ENCODE measurements at regions not wholly inside any gene's neighbourhood (a gene's known extent, or its start where the extent isn't known, plus 50 kb on each side); places are given as distances from the start of the nearest gene placed in this dataset.
"Not testable (repeated sequence)": the region's sequence is repeated elsewhere in the genome, so short reads cannot be mapped to it uniquely, and the experiment has no call there.

DNA sequence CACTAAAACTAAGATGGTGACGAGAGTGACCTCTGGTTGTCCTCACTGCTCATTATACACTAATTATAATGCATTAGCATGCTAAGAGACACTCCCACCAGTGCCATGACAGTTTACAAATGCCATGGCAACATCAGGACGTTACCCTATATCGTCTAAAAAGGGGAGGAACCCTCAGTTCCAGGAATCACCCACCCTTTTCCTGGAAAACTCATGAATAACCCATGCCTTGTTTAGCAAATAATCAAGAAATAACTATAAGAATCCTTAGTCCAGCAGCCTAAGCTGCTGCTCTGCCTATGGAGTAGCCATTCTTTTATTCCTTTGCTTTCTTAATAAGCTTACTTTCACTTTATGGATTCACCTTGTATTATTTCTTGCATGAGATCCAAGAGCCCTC is 432.1 kb downstream of the ZNF536 start:
- not testable (repeated sequence) for DNase-seq

DNA sequence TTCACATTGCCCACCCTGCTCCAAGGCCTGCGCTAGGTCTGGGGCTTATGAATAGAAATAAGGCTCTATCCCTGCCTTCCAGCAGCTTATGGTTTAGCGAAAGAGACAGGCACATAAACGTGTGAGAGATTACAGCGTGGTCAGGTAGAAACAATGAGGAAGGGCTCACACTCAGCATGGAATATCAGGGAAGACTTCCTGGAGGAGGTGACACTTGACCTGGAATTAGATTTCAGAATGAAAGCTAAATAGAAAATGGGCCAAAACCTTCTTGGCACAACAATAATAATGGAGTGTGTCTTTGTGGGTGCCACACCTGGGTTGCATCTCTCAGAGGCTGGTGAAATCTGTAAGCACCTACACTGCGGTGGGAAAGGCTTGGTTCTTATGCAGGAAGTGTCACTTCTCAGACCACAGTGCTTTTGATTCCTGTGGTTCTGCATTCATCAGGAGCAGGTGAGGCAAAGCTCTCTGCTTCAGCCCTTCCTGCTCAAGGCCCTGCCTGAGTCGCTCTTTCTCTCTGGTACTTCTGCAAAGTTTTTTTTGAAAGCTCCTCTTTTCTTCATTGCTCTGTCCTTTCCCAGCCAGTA is 430.3 kb downstream of the ZNF536 start:
- no peak for DNase-seq

DNA sequence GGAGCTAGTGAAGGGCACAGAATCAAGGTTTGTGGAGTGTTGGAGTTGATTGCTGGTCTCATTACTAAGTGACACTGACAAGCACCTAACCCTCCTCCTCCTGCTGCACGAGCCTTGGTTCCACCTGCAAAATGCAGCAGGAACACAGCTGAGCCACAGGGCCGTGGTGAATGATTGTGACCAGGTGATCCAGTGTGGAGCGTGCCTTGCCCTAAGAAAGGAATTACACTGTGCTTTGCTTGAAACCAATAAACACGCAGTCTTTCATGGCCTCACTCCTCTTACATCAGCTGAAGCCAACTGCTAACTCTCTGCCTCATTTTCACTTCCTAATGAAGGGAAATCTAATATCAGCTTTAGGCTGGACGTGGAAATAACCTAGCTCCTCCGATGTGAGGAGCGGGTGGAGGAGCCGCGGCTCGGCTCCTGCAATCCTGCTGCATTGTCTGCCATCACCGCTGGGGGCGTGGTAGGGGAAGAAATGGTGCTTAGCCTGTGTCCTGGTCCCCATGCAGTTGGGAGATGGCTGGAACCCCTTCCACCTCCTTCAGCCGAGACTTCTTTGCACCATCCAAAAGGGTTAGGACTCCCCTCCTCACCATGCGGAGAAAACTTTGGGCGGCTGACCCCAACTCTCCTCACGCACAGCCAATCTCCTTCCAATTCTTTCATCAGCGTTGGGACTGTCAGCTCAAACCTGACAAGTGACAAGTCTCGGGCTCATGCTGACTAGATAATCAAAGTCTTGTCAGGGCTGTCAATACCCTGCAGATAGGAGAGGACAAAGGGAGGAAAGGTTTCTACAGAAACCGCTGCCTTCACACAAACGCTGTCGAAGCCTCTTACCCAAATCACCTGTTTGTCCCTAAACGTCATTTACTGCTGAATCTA is 427.9 kb downstream of the ZNF536 start:
- no peak for DNase-seq

DNA sequence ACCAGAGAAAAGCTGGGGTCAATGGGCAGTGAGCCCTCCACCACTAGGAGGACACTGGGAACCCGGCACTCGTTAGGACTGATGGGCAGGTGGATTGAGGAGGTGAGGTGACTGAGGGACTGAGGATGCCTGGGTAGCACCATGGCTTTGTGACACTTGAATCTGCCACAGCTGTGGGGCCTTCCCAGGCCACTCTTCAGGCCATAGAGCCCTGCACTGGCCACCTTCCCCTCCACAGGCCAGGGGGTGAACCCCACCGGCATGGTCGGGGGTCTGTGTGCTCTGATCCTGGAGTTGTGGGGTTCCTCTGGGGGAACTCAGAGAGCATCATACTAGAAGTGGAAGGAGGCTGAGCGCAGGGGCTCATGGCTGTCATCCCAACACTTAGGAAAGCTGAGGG is 423.5 kb downstream of the ZNF536 start:
- DNase-seq = no peak

DNA sequence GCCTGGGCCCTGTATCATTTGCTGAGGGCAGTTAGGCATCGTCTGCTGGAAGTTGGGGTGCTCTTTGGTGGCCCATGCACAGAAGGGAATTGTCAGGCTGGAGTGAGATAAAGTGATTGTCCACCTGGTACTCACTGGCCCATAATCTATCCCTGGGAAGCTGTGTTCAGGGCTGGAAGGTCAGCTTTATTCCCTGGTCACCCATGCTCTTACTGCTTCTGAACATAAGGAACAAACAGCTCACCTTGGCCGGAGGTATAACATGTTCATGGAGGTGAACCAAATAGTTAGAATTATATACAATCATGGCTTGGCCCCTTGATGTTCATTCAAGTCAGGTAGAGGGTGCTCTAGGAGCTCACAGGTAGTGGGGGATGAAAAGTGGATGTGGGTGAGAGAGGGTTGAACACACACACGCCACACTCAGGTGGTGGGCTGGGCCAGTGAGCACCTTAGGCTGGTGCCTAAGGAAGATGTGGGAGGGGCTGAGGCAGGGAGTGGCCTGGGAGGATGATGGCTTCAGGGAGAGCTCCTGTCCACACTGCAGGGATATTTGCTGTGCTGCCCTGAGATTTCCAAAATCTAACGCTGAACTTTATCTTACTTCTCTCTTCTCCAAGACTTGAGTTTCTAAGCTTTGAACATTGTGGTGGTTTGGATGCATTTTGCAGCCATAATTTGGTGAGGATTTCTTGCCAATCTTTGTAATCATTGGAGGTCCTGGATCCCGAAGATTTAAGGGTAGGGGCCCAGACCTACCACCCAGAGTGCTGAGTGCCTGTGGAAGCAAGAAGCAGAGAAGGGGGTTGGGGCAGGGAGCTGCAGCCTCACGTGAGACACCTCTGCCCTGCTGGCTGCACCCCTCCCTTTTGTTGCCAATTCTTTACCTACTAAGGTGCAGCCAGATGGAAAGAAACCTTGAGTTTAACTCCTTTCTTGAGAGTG is 420.6 kb downstream of the ZNF536 start:
- no peak for DNase-seq

DNA sequence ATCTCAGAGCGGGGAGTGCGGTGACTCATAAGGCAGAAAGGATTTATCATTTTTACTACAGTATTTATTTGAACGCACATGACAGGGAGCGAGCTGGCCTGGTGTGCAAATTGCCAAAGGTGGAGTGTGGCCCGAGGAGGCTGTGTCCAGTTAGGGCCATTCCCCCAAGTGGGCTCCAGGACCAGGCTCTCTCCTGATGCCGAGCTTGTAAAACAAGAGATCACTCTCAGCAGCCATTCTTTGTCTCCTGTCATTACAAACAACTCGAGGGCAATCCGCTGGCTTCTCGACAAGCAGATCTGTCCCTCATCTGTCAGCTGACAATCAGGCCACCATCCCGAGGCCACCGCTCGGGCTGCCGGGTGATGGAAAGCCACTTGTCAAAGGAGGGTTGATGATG is 418.9 kb downstream of the ZNF536 start:
- no peak for DNase-seq

DNA sequence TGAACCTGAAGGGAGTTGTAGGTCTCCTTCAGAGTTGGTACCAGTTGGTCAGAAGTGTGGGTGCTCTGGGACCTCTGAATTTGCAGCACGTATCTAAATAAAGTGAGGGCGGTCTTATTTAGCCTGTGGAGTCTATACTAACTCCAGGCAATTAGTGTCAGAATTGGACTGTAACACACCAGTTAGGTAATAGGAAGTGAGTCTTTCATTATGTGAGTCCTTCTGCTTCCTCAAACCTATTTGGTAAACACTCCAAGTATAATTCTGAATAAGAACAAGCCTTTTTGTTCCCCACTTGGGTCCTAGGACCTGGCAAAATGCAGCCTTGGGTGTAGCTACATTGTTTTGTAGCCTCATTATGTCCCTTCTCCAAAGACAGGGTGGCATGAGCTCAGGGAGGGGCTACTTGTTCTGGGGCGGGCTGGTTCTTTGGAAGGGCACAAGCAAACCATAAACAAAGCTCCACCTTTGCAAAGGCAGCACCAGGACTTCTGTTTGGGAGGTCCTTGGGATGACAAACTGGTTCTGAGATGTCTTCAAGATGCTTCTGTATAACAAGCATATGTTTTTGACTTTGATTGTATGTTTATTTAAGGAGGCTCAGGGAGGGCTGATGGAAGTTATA is 418.0 kb downstream of the ZNF536 start:
- DNase-seq = no peak

DNA sequence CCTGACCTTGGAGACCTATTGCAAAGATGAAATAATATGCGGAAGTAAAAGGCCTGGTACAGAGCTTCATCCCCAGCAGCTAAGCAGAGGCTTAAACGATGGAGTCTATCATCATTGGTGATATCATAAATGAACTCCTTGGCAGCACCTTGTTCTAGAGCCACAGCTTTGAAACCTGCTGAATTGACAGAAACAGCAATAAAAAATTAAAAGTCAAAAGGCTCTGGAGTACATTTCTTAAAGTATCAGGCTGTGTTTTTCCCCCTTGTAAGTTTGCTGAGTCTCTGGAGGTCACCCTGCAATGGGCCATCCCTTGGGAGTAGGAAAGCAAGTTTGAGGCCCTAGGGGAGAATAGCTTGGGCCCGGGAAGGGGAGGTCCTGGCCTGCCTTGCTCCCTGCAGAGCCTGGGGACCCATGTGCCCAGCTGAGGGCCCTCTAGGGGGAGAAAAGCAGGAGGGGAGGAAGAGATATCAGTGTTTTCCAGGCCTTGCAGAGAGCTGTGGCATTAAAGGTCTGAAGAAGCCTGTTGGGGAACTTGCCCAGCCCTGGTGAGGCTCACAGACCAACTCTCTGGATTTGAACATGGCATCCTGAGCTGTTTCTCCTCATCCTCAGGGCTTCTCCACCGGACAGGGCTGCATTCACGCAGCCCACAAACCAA is 416.1 kb downstream of the ZNF536 start:
- DNase-seq = no peak

DNA sequence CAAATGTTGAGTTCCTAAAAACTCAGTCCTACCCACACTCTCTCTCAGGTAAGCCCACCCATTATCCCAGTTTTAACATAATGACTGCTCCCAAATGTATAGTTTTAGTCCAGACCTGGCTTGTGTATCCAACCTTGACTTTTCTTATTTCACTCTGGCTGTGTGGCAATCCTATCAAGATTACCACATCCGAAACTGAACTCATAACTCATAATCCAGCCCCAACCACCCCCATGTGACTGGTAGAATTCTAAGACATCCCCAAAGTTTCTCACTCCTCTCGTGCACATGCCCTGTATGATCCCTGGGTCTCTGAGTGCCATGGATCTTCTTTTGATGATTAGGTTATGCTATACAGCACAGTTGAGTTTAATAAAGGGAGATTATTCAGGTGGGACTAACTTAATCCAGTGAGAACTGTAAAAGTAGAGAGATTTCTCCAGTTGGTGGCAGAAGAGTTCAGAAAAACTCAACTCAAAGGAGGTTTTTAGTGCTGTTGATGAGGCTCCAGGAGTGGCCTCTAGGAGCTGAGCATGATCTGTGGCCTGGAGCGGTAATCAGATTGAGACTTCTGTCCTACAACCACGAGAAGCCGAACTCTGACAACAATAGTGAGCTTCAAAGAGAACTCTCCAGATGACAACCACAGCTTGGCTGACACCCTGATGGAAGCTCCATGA is 413.4 kb downstream of the ZNF536 start:
- no peak for DNase-seq

DNA sequence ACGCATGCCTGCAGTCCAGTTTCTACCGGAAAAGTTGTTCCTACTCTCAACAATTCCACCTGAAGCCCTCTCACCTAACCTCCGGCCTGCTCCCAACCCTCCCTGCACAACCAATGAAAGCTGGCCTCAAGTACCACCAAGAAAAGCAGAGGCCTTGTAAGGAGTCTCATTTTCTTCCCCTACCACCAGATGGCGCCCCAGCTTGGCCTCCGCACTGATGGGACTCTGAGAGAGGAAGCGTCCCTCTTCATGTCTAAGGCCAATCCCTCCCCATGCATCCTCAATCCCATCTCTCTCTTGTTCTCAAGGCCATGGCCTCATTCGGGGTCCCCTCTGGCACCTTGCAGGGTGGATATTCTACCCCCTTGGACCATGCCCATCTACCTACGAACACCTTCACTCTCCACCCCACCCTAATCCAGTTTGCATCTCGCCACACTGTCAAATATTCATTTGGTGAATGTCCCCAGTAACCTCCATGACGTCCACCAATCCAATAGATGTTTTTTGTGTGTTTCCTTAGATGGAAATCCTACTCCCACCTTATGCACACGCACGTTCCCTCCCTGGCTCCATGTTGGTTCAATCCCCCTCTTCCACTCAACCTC is 412.8 kb downstream of the ZNF536 start:
- peak; percentile 9 for DNase-seq

DNA sequence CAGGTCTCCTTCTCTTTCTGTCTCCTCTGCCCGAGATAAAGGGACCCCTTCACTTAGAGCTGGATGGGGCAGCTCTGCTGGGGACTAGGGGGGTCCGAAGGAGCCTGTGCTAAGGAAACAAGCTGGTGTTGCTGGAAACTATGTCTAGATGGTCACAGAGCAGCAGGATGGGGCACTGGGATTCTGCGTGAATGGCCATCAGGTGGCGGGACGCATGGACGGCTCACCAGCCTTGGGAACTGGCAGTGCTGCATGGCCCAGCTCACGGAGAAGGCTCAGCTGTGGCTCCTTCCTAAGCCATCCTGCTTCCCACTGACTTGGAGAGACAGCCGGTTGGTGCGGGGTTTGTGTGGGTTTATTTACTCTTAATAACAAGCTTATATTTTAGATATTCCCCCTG is 411.8 kb downstream of the ZNF536 start:
- DNase-seq = no peak

DNA sequence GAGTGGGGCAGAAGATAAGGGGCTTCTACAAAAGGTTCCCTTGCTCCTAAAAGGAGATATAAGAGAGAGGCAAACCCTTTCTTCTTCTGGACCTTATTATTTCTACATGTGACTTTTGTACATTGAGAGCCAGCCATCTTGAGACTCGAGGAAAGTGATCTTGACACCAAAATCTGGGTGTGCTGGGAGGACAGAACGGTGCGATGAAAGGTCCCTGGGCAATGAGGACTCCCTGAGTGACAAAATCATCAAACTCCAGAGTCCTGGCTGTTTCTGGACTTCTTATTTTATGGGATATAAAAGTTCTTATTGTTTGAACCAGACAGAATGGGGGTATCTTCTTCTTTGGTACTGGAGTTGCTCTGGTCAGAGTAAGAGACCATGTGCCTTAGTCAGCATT is 411.0 kb downstream of the ZNF536 start:
- DNase-seq = no peak

DNA sequence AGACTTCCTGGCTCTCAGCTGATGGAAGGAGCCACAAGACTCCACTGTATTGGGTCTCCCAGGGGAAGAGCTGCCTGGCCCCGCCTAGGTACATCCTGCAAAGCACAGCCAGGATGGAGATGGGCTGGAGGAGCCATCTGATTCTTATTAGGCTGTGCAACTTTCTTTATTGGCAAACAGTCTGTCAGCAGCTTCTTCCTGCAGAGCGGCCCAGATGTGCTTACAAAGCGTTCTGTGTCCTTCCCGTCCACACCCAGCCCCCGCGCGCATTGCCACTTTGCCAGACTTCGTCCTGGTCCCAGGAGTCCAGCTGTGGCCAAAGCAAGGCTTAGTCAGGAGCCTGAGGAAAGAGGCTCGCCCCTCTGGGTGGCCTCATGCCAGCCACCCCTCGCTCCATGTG is 409.3 kb downstream of the ZNF536 start:
- DNase-seq = no peak

DNA sequence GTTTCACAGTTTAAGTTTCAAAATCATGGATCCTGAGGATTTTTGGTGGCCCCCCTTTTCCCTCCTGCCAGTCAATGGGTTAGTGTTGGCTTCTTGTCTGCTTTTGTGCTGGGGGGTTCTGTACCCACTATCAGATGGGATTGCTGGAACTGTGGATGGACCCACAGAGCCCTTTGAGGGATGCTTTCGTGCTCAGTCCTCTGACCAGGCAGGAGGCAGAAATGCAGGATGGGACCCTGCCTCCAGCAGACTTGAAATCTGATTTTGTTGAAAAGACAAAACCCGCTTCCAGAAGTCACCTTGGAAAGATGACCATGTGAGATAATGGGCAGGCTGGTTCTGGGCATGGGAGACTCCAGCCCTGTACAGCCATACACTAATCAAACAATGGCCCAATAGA is 408.9 kb downstream of the ZNF536 start:
- no peak for DNase-seq

DNA sequence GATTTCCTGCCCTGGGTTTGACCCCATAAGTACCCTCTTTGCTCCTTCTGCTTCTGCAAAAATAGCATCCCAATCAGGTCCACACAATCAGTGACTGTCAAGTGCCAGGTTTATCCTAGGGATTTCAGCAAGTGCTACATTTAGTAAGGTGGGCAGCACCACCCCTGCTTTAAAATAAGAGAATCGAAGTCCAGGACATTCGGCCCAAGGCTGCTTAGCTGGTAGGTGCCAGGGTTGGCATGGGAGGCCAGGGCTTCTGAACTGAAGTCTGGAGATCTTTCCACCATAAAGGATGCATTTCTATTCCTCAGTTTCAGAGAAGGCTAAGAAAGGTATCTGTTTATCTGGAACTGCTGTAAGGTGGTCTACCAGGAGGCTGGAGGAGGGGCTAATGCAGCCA is 408.3 kb downstream of the ZNF536 start:
- no peak for DNase-seq

DNA sequence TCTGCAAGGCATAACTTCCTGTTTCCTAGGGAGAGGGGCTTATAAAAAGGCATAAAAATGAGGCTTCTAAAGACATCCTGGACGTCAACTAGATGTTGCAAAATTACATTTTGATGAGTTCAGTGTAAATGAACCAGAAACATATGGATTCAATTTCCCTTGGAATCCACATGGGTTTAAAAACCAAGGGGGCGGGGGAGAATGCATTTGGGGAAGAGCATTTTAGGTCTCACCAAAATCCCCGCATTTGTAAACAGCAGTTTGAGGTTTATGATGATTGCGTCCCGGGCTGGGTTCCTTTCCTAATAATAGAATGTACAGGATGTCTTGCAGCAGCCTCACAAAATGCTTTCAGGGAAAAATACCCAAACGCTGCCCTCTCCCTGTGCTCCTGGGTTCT is 407.8 kb downstream of the ZNF536 start:
- no peak for DNase-seq

DNA sequence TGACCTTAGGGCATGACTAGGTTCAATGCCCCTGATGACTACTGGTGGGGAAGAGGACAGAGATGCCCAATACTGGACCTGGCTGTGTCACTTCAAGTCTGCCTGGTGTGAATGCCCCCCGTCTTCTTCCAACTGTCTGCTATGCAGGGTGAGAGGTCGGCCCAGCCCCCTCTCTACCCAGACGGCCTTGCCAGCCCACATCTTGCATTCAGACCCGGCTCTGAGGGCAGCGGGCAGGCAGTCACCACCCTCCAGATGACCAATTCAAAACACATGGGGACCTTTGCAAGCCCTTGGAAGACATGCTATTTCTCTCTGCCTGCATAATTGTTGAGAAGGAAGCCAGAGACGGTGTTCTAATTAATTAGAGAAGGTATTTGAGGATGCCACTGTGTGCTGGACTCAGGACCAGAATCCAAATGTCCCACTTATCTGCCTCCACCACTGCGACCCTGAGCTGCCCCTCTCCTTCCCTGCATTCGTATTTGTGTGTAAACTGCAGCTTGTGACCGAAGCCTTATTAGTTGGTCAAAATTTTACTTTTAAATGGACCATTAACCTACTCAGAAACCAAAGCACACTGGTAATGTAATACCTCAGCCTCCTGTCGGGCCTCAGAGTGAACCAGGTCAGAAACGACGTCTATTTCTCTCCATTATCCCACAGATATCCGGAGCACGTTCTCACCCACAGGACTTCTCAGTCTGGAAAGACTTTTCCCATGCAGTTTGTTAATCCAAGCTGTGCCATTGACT is 407.0 kb downstream of the ZNF536 start:
- DNase-seq = no peak

DNA sequence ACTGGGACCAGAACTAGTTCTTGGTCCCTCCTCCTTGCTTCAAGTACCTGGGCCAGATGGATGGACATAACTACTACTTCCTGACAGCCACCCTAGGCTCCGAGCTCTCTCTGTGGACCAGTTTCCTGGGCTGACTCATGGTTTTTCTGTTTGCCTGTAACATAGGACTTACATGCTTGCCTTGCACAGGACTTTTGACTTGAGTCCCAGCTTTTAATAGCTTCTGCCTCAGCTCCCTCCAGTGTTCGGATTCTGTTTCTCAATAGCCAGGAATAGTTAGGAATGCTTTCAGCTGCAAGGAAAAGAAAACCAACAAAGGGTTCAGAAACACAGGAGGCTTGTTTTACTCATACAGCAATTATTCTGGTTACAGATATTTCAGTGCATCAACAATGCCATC is 405.9 kb downstream of the ZNF536 start:
- no peak for DNase-seq

DNA sequence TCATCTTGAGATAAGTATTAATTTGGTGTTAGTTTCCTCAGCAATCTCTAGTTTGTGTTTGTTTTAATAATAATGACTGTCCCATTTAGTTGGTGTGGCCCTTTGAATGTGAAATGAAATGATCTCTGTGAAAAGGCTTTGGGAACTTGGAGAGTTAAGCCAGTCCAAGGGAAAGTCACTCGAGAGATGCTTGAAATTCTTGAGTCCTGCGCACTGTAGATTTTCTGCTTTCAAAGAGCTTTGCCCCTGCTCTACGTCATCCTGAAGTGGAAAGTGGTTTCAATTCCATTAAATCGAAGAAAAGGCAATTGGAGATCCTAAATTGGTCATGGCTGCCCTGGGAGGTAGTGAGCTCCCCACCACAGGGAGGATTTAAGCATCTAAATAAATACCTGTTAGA is 403.8 kb downstream of the ZNF536 start:
- no peak for DNase-seq

DNA sequence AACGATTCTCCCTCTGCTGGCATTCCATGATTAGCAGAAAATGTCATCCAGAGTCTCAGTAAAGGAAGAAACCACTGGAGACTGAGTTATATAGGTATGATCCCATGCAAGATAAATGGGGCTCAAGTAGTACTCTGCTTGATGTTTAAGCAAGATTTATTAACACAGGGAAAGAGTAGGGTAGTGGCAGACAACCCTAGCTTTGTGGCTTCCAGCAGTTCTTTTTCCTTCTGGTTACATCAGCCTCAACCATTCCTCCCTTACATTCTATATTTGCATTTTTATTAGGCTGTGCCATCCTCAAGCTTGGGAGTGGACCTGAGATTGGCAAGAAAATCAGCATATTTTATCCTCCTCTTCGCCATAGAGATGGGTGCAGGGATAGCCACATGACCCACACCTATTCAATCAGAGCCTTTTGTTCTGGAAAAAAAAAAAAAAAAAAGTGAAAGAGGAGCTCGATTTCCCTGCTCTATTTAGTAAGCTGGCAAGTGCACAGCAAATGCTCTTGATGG is 402.1 kb downstream of the ZNF536 start:
- DNase-seq = no peak
